DOHH2 (cell line): ENCODE measurements at regions not wholly inside any gene's neighbourhood (a gene's known extent, or its start where the extent isn't known, plus 50 kb on each side); places are given as distances from the start of the nearest gene placed in this dataset.

Source experiments
- H3F3A ChIP-seq: fragments of 200-600 bp; sonication (generic), shearing (Covaris generic); 2 replicates; pipeline ENCODE4 v1.6.0; 2016; ENCODE audit warnings: antibody characterized with exemption, mild to moderate bottlenecking; ENCODE audit not compliant: control insufficient read depth, insufficient read depth
- H3K27ac ChIP-seq: fragments of 200-600 bp; sonication (generic); 2 replicates; pipeline ENCODE4 v1.5.1; 2014; ENCODE audit warnings: low read depth, mild to moderate bottlenecking, low read length, moderate library complexity
- H3K27me3 ChIP-seq: fragments of 200-600 bp; sonication (generic); 2 replicates; pipeline ENCODE4 v1.6.1; 2014; ENCODE audit warnings: mild to moderate bottlenecking, low read length, mixed read lengths; ENCODE audit not compliant: control insufficient read depth
- H3K36me3 ChIP-seq: fragments of 200-600 bp; sonication (generic); 2 replicates; pipeline ENCODE4 v1.6.1; 2014; ENCODE audit warnings: mild to moderate bottlenecking, low read length, moderate library complexity, mixed read lengths; ENCODE audit not compliant: control insufficient read depth
- H3K4me1 ChIP-seq: fragments of 200-600 bp; sonication (generic); 2 replicates; pipeline ENCODE4 v1.6.1; 2014; ENCODE audit warnings: mild to moderate bottlenecking, low read length, mixed read lengths; ENCODE audit not compliant: control insufficient read depth
- H3K4me2 ChIP-seq: fragments of 200-600 bp; sonication (generic); 2 replicates; pipeline ENCODE4 v1.6.0; 2014; ENCODE audit warnings: mild to moderate bottlenecking, low read length, moderate library complexity
- H3K4me3 ChIP-seq: fragments of 200-600 bp; sonication (generic); 2 replicates; pipeline ENCODE4 v1.5.1; 2014; ENCODE audit warnings: mild to moderate bottlenecking, low read length, mixed read lengths
- H3K79me2 ChIP-seq: fragments of 200-600 bp; sonication (generic); 2 replicates; pipeline ENCODE4 v1.6.1; 2014; ENCODE audit warnings: mild to moderate bottlenecking, low read length, mixed read lengths; ENCODE audit not compliant: control insufficient read depth
- H3K9me2 ChIP-seq: fragments of 200-600 bp; sonication (generic); replicated peaks from 2 replicates; pipeline ENCODE4 v1.6.1; 2014; ENCODE audit warnings: mild to moderate bottlenecking, low read length, mixed read lengths; ENCODE audit not compliant: control insufficient read depth
- H3K9me3 ChIP-seq: fragments of 200-600 bp; sonication (generic); 2 replicates; pipeline ENCODE4 v1.6.1; 2014; ENCODE audit warnings: antibody characterized with exemption, low read length, mixed read lengths; ENCODE audit not compliant: control insufficient read depth, insufficient read depth
- H4K20me1 ChIP-seq: fragments of 200-600 bp; sonication (generic); 2 replicates; pipeline ENCODE4 v1.6.0; 2014; ENCODE audit warnings: low read depth, mild to moderate bottlenecking, antibody characterized with exemption, low read length, moderate library complexity; ENCODE audit not compliant: control insufficient read depth, insufficient read depth
- EZH2phosphoT487 ChIP-seq: fragments of 200-600 bp; sonication (generic); IDR thresholded peaks from 2 replicates; pipeline ENCODE4 v1.6.1; 2017; ENCODE audit warnings: borderline replicate concordance, mild to moderate bottlenecking, antibody characterized with exemption, low read length, moderate library complexity, mixed read lengths
- TF ChIP-seq, protein P1 (sequence below): fragments of 200-600 bp; sonication (generic); IDR thresholded peaks from one replicate; pipeline ENCODE4 v1.5.1; 2014; ENCODE audit warnings: antibody characterized with exemption, mild to moderate bottlenecking, low read depth, low read length; ENCODE audit not compliant: poor library complexity, severe bottlenecking

GRCh38 chr6:67825201-67825895 is 809.7 kb upstream of the ADGRB3 start:
- Histone ChIP-seq H4K20me1 (no peaks in the 10 kb centered on the region), H3K4me1 (no peaks in the 10 kb centered on the region), H3K4me3 (no peak overlapping the region), H3K27ac (no peak overlapping the region), H3K9me2 (no peaks in the 10 kb centered on the region), H3K4me2 (no peak overlapping the region), H3F3A (no peaks in the 10 kb centered on the region), H3K27me3 (no peaks in the 10 kb centered on the region), H3K9me3 (no peaks in the 10 kb centered on the region), H3K79me2 (no peaks in the 10 kb centered on the region), H3K36me3 (no peaks in the 10 kb centered on the region)
- TF ChIP-seq EZH2phosphoT487, result no peak
- TF ChIP-seq, protein P1, sequence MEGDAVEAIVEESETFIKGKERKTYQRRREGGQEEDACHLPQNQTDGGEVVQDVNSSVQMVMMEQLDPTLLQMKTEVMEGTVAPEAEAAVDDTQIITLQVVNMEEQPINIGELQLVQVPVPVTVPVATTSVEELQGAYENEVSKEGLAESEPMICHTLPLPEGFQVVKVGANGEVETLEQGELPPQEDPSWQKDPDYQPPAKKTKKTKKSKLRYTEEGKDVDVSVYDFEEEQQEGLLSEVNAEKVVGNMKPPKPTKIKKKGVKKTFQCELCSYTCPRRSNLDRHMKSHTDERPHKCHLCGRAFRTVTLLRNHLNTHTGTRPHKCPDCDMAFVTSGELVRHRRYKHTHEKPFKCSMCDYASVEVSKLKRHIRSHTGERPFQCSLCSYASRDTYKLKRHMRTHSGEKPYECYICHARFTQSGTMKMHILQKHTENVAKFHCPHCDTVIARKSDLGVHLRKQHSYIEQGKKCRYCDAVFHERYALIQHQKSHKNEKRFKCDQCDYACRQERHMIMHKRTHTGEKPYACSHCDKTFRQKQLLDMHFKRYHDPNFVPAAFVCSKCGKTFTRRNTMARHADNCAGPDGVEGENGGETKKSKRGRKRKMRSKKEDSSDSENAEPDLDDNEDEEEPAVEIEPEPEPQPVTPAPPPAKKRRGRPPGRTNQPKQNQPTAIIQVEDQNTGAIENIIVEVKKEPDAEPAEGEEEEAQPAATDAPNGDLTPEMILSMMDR, result no peak

- Histone ChIP-seq H3K4me1 (no peaks in the 10 kb centered on the region), H3K9me3 (peaks cover 7% of the 10 kb centered on the region; the same call in 1 of the 2 replicates), H3K36me3 (no peaks in the 10 kb centered on the region), H3F3A (no peaks in the 10 kb centered on the region), H3K4me2 (no peak overlapping the region), H3K9me2 (no peaks in the 10 kb centered on the region), H3K4me3 (no peak overlapping the region), H3K27ac (no peak overlapping the region), H3K27me3 (no peaks in the 10 kb centered on the region), H3K79me2 (no peaks in the 10 kb centered on the region), H4K20me1 (no peaks in the 10 kb centered on the region)
- TF ChIP-seq EZH2phosphoT487, result no peak
- TF ChIP-seq, protein P1, result no peak
Observed at GRCh38 chr6:67818322-67818721, 816.8 kb upstream of the ADGRB3 start.

DNA sequence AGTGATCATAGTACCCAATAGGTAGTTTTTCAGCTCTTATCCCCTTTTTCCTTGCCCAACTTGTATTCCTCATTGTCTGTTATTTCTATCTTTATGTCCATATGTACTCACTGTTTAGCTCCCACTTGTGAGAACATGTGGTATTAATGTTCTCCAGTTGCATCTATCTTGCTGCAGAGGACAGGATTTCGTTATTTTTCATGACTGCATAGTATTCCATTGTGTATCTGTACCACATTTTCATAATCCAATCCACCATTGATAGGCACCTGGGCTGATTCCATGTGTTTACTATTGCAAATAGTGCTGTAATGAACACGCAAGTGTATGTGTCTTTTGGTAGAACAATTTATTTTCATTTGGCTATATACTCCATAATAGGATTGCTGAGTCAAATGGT is 819.5 kb upstream of the ADGRB3 start:
- H3K9me2 ChIP-seq, result no peaks in the 10 kb centered on the region
- no peaks in the 10 kb centered on the region for H3K79me2 ChIP-seq
- no peak overlapping the region for H3K4me2 ChIP-seq
- H3K4me3 ChIP-seq, result no peak overlapping the region
- peaks cover 20% of the 10 kb centered on the region; the same call in 1 of the 2 replicates for H3K9me3 ChIP-seq
- no peaks in the 10 kb centered on the region for H3K36me3 ChIP-seq
- H4K20me1 ChIP-seq, result no peaks in the 10 kb centered on the region
- TF ChIP-seq EZH2phosphoT487, result no peak
- TF ChIP-seq, protein P1, result no peak
- no peaks in the 10 kb centered on the region for H3K27me3 ChIP-seq
- no peaks in the 10 kb centered on the region for H3F3A ChIP-seq
- no peaks in the 10 kb centered on the region for H3K4me1 ChIP-seq
- H3K27ac ChIP-seq, result no peak overlapping the region
